Ishikawa (cell line): ENCODE measurements at regions not wholly inside any gene's neighbourhood (a gene's known extent, or its start where the extent isn't known, plus 50 kb on each side); places are given as distances from the start of the nearest gene placed in this dataset.
A peak's percentile ranks its signal among the peaks of the same experiment; 100 is the strongest.

ENCODE experiments used
- CEBPB ChIP-seq: IDR thresholded peaks from 2 replicates; pipeline ENCODE4 v1.6.1; 2012
- CREB1 ChIP-seq: IDR thresholded peaks from 2 replicates; pipeline ENCODE4 v1.6.1; 2012; ENCODE audit warnings: low read depth
- EGR1 ChIP-seq: IDR thresholded peaks from 2 replicates; pipeline ENCODE4 v1.6.1; 2012
- EP300 ChIP-seq: IDR thresholded peaks from 2 replicates; pipeline ENCODE4 v1.6.1; 2012; ENCODE audit warnings: borderline replicate concordance
- FOXM1 ChIP-seq: IDR thresholded peaks from 2 replicates; pipeline ENCODE4 v1.6.1; 2012; ENCODE audit warnings: low read depth, borderline replicate concordance
- NFIC ChIP-seq: IDR thresholded peaks from 2 replicates; pipeline ENCODE4 v1.6.1; 2012
- RAD21 ChIP-seq: IDR thresholded peaks from 2 replicates; pipeline ENCODE4 v1.6.1; 2012; ENCODE audit warnings: low read depth
- REST ChIP-seq: IDR thresholded peaks from 2 replicates; pipeline ENCODE4 v1.6.1; 2012; ENCODE audit warnings: low read depth, mild to moderate bottlenecking
- TAF1 ChIP-seq: IDR thresholded peaks from 2 replicates; pipeline ENCODE4 v1.6.1; 2012; ENCODE audit warnings: low read depth, mild to moderate bottlenecking
- TCF12 ChIP-seq: IDR thresholded peaks from 2 replicates; pipeline ENCODE4 v1.6.1; 2012; ENCODE audit warnings: low read depth
- TEAD4 ChIP-seq: IDR thresholded peaks from 2 replicates; pipeline ENCODE4 v1.6.1; 2012
- USF1 ChIP-seq: IDR thresholded peaks from 2 replicates; pipeline ENCODE4 v1.6.1; 2012
- YY1 ChIP-seq: IDR thresholded peaks from 2 replicates; pipeline ENCODE4 v1.6.1; 2012; ENCODE audit warnings: low read depth
- ZBTB7A ChIP-seq: IDR thresholded peaks from 2 replicates; pipeline ENCODE4 v1.6.1; 2012; ENCODE audit warnings: low read depth
- TF ChIP-seq, protein P1 (sequence below): IDR thresholded peaks from 2 replicates; pipeline ENCODE4 v1.6.1; 2012

- TF ChIP-seq REST (no peak), CEBPB (no peak), RAD21 (no peak), TCF12 (no peak), FOXM1 (no peak), TEAD4 (no peak), EP300 (no peak), NFIC (no peak), YY1 (no peak), EGR1 (no peak), TAF1 (no peak), USF1 (no peak), CREB1 (no peak), ZBTB7A (no peak)
- TF ChIP-seq, protein P1, sequence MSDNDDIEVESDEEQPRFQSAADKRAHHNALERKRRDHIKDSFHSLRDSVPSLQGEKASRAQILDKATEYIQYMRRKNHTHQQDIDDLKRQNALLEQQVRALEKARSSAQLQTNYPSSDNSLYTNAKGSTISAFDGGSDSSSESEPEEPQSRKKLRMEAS, result no peak
These were observed 67.2 kb downstream of the BUB3 start for GRCh38 chr10:123221418-123221817.

GRCh38 chr10:123222832-123223231 is 68.6 kb downstream of the BUB3 start:
- TF ChIP-seq, protein P1, result no peak
- TF ChIP-seq TAF1 (no peak), ZBTB7A (no peak), NFIC (no peak), EP300 (no peak), YY1 (no peak), REST (no peak), CEBPB (no peak), EGR1 (no peak), RAD21 (no peak), USF1 (no peak)

GRCh38 chr10:123227706-123228105 is 73.5 kb downstream of the BUB3 start:
- TF ChIP-seq TAF1 (no peak), ZBTB7A (no peak), RAD21 (no peak), TEAD4 (no peak), EP300 (no peak), CREB1 (no peak), REST (no peak), FOXM1 (no peak), USF1 (no peak), NFIC (no peak), EGR1 (no peak), TCF12 (no peak), CEBPB (no peak), YY1 (no peak)
- TF ChIP-seq, protein P1, result no peak

DNA sequence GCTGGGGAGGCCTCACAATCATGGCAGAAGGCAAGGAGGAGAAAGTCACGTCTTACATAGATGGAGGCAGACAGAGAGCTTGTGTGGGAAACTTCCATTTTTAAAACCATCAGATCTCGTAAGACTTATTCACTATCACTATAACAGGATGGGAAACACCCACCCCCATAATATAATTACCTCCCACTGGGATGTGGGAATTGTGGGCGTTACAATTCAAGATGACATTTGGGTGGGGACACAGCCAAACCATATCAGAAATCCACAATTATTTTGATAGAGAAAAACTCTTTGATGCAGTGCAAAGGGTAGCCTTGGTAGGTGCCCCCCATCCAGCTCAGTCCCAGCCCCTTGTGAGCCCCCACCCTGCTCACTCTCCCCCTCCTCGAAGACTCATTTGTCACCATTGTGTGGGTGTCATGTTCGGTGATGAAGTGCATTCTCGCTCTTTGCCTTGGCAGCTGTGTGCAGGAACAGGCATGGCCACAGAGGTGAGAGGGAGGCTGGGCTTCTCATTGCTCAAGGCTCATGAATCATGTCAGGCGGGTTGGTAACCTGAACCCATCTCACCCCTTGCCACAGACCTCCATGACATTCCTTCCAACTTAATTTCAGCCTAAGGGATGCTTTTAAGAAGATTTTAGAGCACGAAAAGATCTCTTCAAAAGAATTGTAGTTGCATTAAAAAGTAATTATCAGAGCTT is 75.9 kb downstream of the BUB3 start:
- TF ChIP-seq REST (no peak), FOXM1 (no peak), CEBPB (peak; percentile 82), YY1 (0 out of 2 replicates have a peak, but pooled peaks have one; percentile 16), TEAD4 (peak; percentile 43), TCF12 (peak; percentile 34; the same call in 1 of the 2 replicates), ZBTB7A (0 out of 2 replicates have a peak, but pooled peaks have one; percentile 25), EP300 (0 out of 2 replicates have a peak, but pooled peaks have one; percentile 10)
- TF ChIP-seq, protein P1, result peak; percentile 63
